Lung (tissue), 11 donors: ENCODE measurements at regions not wholly inside any gene's neighbourhood (a gene's known extent, or its start where the extent isn't known, plus 50 kb on each side); places are given as distances from the start of the nearest gene placed in this dataset.

Experiments used
- ATAC-seq: fragments of 200-7000 bp; cut with Tn5 transposase; one replicate; pipeline ENCODE4 v1.9.1; 2020; ENCODE audit warnings: moderate number of reproducible peaks; ENCODE audit not compliant: insufficient read depth, low FRiP score
- DNase-seq, 3 donors: peaks; one replicate each; pipeline ENCODE4 v3.0.0-alpha.2; 2013 to 2017
- H3K27ac ChIP-seq, 2 donors: one replicate each; pipeline ENCODE4 v1.5.1; 2013; ENCODE audit warnings: mild to moderate bottlenecking in 2 of 2, moderate library complexity in 2 of 2, control low read depth in 1 of 2, inconsistent platforms in 1 of 2, low read depth in 1 of 2, low read length in 1 of 2
- H3K27me3 ChIP-seq, 3 donors: one replicate each; pipeline ENCODE4 v1.5.1; 2013; ENCODE audit warnings: low read length in 2 of 3; ENCODE audit not compliant: control insufficient read depth in 3 of 3, insufficient read depth in 3 of 3
- H3K36me3 ChIP-seq, 4 donors: one replicate each; pipeline ENCODE4 v1.5.1; 2013; ENCODE audit warnings: low read length in 4 of 4, mild to moderate bottlenecking in 1 of 4, moderate library complexity in 1 of 4; ENCODE audit not compliant: control insufficient read depth in 4 of 4, insufficient read depth in 4 of 4
- H3K4me1 ChIP-seq, 5 donors: one replicate each; pipeline ENCODE4 v1.5.1; 2013; ENCODE audit warnings: low read length in 5 of 5, mild to moderate bottlenecking in 2 of 5, moderate library complexity in 1 of 5; ENCODE audit not compliant: control insufficient read depth in 5 of 5, insufficient read depth in 5 of 5
- H3K4me3 ChIP-seq: one replicate; pipeline ENCODE4 v1.5.1; 2013; ENCODE audit warnings: mild to moderate bottlenecking, control low read depth, moderate library complexity
- H3K9ac ChIP-seq, 2 donors: one replicate each; pipeline ENCODE4 v1.5.1; 2013; ENCODE audit warnings: low read length in 2 of 2, control low read depth in 1 of 2; ENCODE audit not compliant: insufficient read depth in 1 of 2
- H3K9me3 ChIP-seq, 4 donors: one replicate each; pipeline ENCODE4 v1.5.1; 2013; ENCODE audit warnings: low read length in 3 of 4, mild to moderate bottlenecking in 1 of 4, moderate library complexity in 1 of 4; ENCODE audit not compliant: control insufficient read depth in 4 of 4, insufficient read depth in 3 of 4
- CTCF ChIP-seq: IDR thresholded peaks from 2 replicates; pipeline ENCODE4 v1.5.1; 2012; ENCODE audit warnings: mild to moderate bottlenecking; ENCODE audit errors: control extremely low read depth, extremely low read depth
- WGBS, 2 donors: extraction: QIAGEN DNeasy Blood & Tissue Kit; methylation state at CpG; one replicate each; pipeline ENCODE4 v1.1.7; 2013; 5-methylcytosine and 5-hydroxymethylcytosine counted together
- donor health status: control.
- donor health status: control.
- donor health status: Bipolar disorder and iron deficiency.
- donor health status: healthy.
- donor health status: DM: yes; HTN: yes; CAD: no.

- no peak for TF ChIP-seq CTCF
- no peak overlapping the region for H3K9ac ChIP-seq
- DNase-seq (peak in 1 of 3 donors; percentile 39), ATAC-seq (no peak)
- no peaks in the 10 kb centered on the region for H3K36me3 ChIP-seq
- H3K4me1 ChIP-seq = peaks cover 0 to 33% (median 0%) of the 10 kb centered on the region in 5 donors
- H3K27ac ChIP-seq = no peak overlapping the region
- H3K27me3 ChIP-seq = peaks cover 0 to 9% (median 0%) of the 10 kb centered on the region in 3 donors
- 73% methylated on average over 4 of the region's 4 CpGs for WGBS, 2 donors
- H3K4me3 ChIP-seq = no peak overlapping the region
- H3K9me3 ChIP-seq = peaks cover 0 to 8% (median 0%) of the 10 kb centered on the region in 4 donors
Observed at GRCh38 chr16:86376837-86377236, 133.5 kb upstream of the FOXF1 start.

DNA sequence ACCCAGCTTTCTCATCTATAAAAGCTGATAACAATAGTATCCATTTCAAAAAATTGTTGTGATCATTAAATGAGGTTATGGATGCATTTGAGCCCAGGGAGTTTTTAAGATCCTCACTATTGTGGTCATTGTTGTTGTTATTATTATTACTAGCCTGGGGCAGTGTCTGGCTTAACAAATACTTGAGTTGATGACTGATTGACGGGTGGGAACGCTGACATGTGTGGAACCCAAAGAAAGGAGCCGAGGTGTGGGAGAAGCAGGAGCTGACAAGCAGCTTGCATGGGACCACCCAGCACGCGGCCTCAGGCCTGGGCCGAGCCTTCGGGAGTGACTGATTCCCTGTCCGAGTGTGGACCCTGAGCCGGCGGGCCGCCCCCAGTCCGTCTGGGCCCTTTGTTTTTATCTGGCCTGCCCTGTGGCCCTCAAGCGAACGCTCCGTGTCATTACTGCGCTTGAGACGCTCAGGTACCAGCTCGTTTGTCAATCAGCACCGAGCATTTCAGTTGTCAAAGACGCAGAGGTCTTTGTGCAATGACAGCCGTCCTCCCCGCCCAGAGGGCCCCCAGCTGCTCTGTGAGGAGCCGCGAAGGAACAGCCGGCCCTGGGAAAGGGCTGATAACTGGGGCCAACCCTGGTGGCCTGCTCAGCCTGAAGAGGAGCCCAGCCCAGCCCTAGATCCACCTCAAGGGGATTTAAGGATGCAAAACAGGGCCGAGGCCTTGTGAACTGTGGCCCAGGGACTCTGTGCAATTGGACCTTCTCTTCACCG, 132.9 kb upstream of the FOXF1 start:
- Histone ChIP-seq H3K9me3 (peaks cover 0 to 8% (median 0%) of the 10 kb centered on the region in 4 donors), H3K9ac (no peak overlapping the region), H3K27ac (no peak overlapping the region), H3K36me3 (no peaks in the 10 kb centered on the region), H3K4me3 (no peak overlapping the region), H3K27me3 (peaks cover 0 to 9% (median 0%) of the 10 kb centered on the region in 3 donors), H3K4me1 (peaks cover 0 to 33% (median 0%) of the 10 kb centered on the region in 5 donors)
- DNase-seq (peak; percentile 91 to 94 (median 92)), ATAC-seq (no peak)
- TF ChIP-seq CTCF = no peak
- WGBS, 2 donors = 67 to 72% methylated on average over 27 of the region's 27 CpGs

GRCh38 chr16:86378128-86378527, 132.2 kb upstream of the FOXF1 start:
- Histone ChIP-seq H3K36me3 (no peaks in the 10 kb centered on the region), H3K4me1 (peaks cover 0 to 33% (median 1%) of the 10 kb centered on the region in 5 donors), H3K27me3 (peaks cover 0 to 9% (median 0%) of the 10 kb centered on the region in 3 donors), H3K4me3 (no peak overlapping the region), H3K9me3 (peaks cover 0 to 10% (median 0%) of the 10 kb centered on the region in 4 donors), H3K27ac (no peak overlapping the region), H3K9ac (no peak overlapping the region)
- DNase-seq (no peak), ATAC-seq (no peak)
- TF ChIP-seq CTCF = no peak
- 92 to 94% methylated on average over 9 of the region's 9 CpGs for WGBS, 2 donors
